HG03432 (cell line): ENCODE measurements at regions not wholly inside any gene's neighbourhood (a gene's known extent, or its start where the extent isn't known, plus 50 kb on each side); places are given as distances from the start of the nearest gene placed in this dataset.
A peak's percentile ranks its signal among the peaks of the same experiment; 100 is the strongest.

Source experiments
- ATAC-seq: cut with Tn5 transposase; IDR thresholded peaks from one replicate; pipeline ENCODE4 v1.9.1; 2021; ENCODE audit warnings: mild to moderate bottlenecking, moderate library complexity; ENCODE audit not compliant: unreplicated experiment

- no peak for ATAC-seq
Measured at GRCh38 chr3:176969066-176969465, 228.2 kb downstream of the TBL1XR1 start.

GRCh38 chr3:176968631-176969030 is 228.7 kb downstream of the TBL1XR1 start:
- ATAC-seq: no peak

GRCh38 chr3:176967522-176967921 is 229.8 kb downstream of the TBL1XR1 start:
- no peak for ATAC-seq

GRCh38 chr3:176964661-176965060 is 232.6 kb downstream of the TBL1XR1 start:
- ATAC-seq: no peak

GRCh38 chr3:176961916-176962315 is 235.4 kb downstream of the TBL1XR1 start:
- no peak for ATAC-seq

- no peak for ATAC-seq
Measured at GRCh38 chr3:176959867-176960266, 237.4 kb downstream of the TBL1XR1 start.

- ATAC-seq: no peak
Measured at GRCh38 chr3:176958560-176958959, 238.7 kb downstream of the TBL1XR1 start.

GRCh38 chr3:176954517-176954916 is 242.8 kb downstream of the TBL1XR1 start:
- no peak for ATAC-seq

- no peak for ATAC-seq
Measured at GRCh38 chr3:176953106-176954060, 243.9 kb downstream of the TBL1XR1 start.

- no peak for ATAC-seq
Measured at GRCh38 chr3:176951586-176952292, 245.5 kb downstream of the TBL1XR1 start.

- no peak for ATAC-seq
Measured at GRCh38 chr3:176951144-176951543, 246.1 kb downstream of the TBL1XR1 start.

- no peak for ATAC-seq
Measured at GRCh38 chr3:176950743-176951142, 246.5 kb downstream of the TBL1XR1 start.

GRCh38 chr3:176948151-176948550 is 249.1 kb downstream of the TBL1XR1 start:
- ATAC-seq: no peak

GRCh38 chr3:176946202-176946601 is 251.1 kb downstream of the TBL1XR1 start:
- no peak for ATAC-seq

GRCh38 chr3:176942305-176942704 is 255.0 kb downstream of the TBL1XR1 start:
- ATAC-seq: no peak

- ATAC-seq: no peak
Measured at GRCh38 chr3:176941689-176942088, 255.6 kb downstream of the TBL1XR1 start.

GRCh38 chr3:176939022-176939817 is 258.1 kb downstream of the TBL1XR1 start:
- ATAC-seq: peak; percentile 99

- no peak for ATAC-seq
Measured at GRCh38 chr3:176937994-176938393, 259.3 kb downstream of the TBL1XR1 start.

- no peak for ATAC-seq
Measured at GRCh38 chr3:176937541-176937940, 259.7 kb downstream of the TBL1XR1 start.

GRCh38 chr3:176935194-176935888 is 261.9 kb downstream of the TBL1XR1 start:
- ATAC-seq: no peak

GRCh38 chr3:176934698-176935097 is 262.6 kb downstream of the TBL1XR1 start:
- no peak for ATAC-seq
